Mesenchymal stem cell (in vitro differentiated cells and primary cell): ENCODE measurements at regions not wholly inside any gene's neighbourhood (a gene's known extent, or its start where the extent isn't known, plus 50 kb on each side); places are given as distances from the start of the nearest gene placed in this dataset.

Experiments
- DNase-seq: peaks from one replicate; pipeline ENCODE4 v3.0.0-alpha.2; 2013
- H2AFZ ChIP-seq: one replicate; pipeline ENCODE4 v1.6.1; 2013; ENCODE audit warnings: low read depth, mild to moderate bottlenecking, control low read depth, inconsistent platforms, low read length, moderate library complexity
- H2AK5ac ChIP-seq: 2 replicates; pipeline ENCODE4 v1.6.1; 2013; ENCODE audit warnings: low read length, moderate library complexity, mild to moderate bottlenecking, inconsistent platforms; ENCODE audit not compliant: severe bottlenecking
- H2BK120ac ChIP-seq: one replicate; pipeline ENCODE4 v1.6.1; 2013; ENCODE audit warnings: low read depth, mild to moderate bottlenecking, inconsistent platforms, low read length, moderate library complexity
- H2BK12ac ChIP-seq, 2 experiments: one replicate each; pipeline ENCODE4 v1.6.1; 2013; ENCODE audit warnings: inconsistent platforms in 2 of 2, low read length in 2 of 2, mild to moderate bottlenecking in 2 of 2, moderate library complexity in 2 of 2, control low read depth in 1 of 2
- H2BK15ac ChIP-seq: one replicate; pipeline ENCODE4 v1.6.1; 2013; ENCODE audit warnings: mild to moderate bottlenecking, low read depth, inconsistent platforms; ENCODE audit not compliant: poor library complexity, severe bottlenecking
- H2BK5ac ChIP-seq: 2 replicates; pipeline ENCODE4 v1.6.1; 2013; ENCODE audit warnings: low read depth, mild to moderate bottlenecking, low read length, control low read depth, inconsistent platforms; ENCODE audit not compliant: poor library complexity, severe bottlenecking
- H3K14ac ChIP-seq, 2 experiments: one replicate each; pipeline ENCODE4 v1.6.1; 2013; ENCODE audit warnings: inconsistent platforms in 2 of 2, low read length in 2 of 2, control low read depth in 1 of 2, mild to moderate bottlenecking in 1 of 2, moderate library complexity in 1 of 2
- H3K18ac ChIP-seq, 2 experiments: one replicate each; pipeline ENCODE4 v1.6.1; 2013; ENCODE audit warnings: inconsistent platforms in 2 of 2, low read length in 2 of 2, control low read depth in 1 of 2, low read depth in 1 of 2, mild to moderate bottlenecking in 1 of 2
- H3K23ac ChIP-seq, 2 experiments: one replicate each; pipeline ENCODE4 v1.6.1; 2013; ENCODE audit warnings: inconsistent platforms in 2 of 2, low read length in 2 of 2, mild to moderate bottlenecking in 2 of 2, moderate library complexity in 2 of 2, control low read depth in 1 of 2
- H3K27ac ChIP-seq: 2 replicates; pipeline ENCODE4 v1.5.1; 2013; ENCODE audit warnings: mild to moderate bottlenecking, moderate library complexity, low read length, control low read depth, inconsistent platforms; ENCODE audit not compliant: poor library complexity, severe bottlenecking
- H3K27me3 ChIP-seq, 2 experiments: 2 replicates each; pipeline versions ENCODE4 v1.6.1 to v1.7.0; 2013; ENCODE audit warnings: low read length in 2 of 2, mild to moderate bottlenecking in 2 of 2, moderate library complexity in 2 of 2, control low read depth in 1 of 2, inconsistent platforms in 1 of 2; ENCODE audit not compliant: control insufficient read depth in 1 of 2, insufficient read depth in 1 of 2
- H3K36me3 ChIP-seq, 2 experiments: 2 replicates each; pipeline versions ENCODE4 v1.6.1 to v1.7.0; 2013; ENCODE audit warnings: low read length in 2 of 2, control low read depth in 1 of 2, inconsistent platforms in 1 of 2, low read depth in 1 of 2, mild to moderate bottlenecking in 1 of 2; ENCODE audit not compliant: insufficient read depth in 2 of 2, control insufficient read depth in 1 of 2
- H3K4ac ChIP-seq, 2 experiments: one replicate each; pipeline ENCODE4 v1.6.1; 2013; ENCODE audit warnings: inconsistent platforms in 2 of 2, low read length in 2 of 2, mild to moderate bottlenecking in 2 of 2, moderate library complexity in 2 of 2, control low read depth in 1 of 2, low read depth in 1 of 2
- H3K4me1 ChIP-seq: 2 replicates; pipeline ENCODE4 v1.6.1; 2013; ENCODE audit warnings: low read depth, low read length, control low read depth; ENCODE audit not compliant: control insufficient read depth, insufficient read depth
- H3K4me2 ChIP-seq: 2 replicates; pipeline ENCODE4 v1.6.1; 2013; ENCODE audit warnings: low read length, mild to moderate bottlenecking, inconsistent platforms; ENCODE audit not compliant: poor library complexity, severe bottlenecking
- H3K4me3 ChIP-seq, 2 experiments: 2 replicates each; pipeline versions ENCODE4 v1.5.1 to v1.7.0; 2013; ENCODE audit warnings: low read length in 2 of 2, mild to moderate bottlenecking in 2 of 2, control low read depth in 1 of 2, low read depth in 1 of 2; ENCODE audit not compliant: insufficient read depth in 1 of 2
- H3K79me1 ChIP-seq: replicated peaks from 2 replicates; pipeline ENCODE4 v1.6.1; 2013; ENCODE audit warnings: mild to moderate bottlenecking, control low read depth, low read length, inconsistent platforms; ENCODE audit not compliant: poor library complexity, severe bottlenecking
- H3K9ac ChIP-seq: 2 replicates; pipeline ENCODE4 v1.7.0; 2013; ENCODE audit warnings: mild to moderate bottlenecking, low read length, moderate library complexity
- H3K9me3 ChIP-seq: 2 replicates; pipeline ENCODE4 v1.7.0; 2013; ENCODE audit warnings: mild to moderate bottlenecking, low read length; ENCODE audit not compliant: control insufficient read depth
- H4K8ac ChIP-seq: one replicate; pipeline ENCODE4 v1.6.1; 2013; ENCODE audit warnings: inconsistent platforms, mild to moderate bottlenecking, low read length, moderate library complexity
- H4K91ac ChIP-seq: one replicate; pipeline ENCODE4 v1.6.1; 2013; ENCODE audit warnings: mild to moderate bottlenecking, low read length, inconsistent platforms
- WGBS: methylation state at CpG from one replicate; pipeline ENCODE4 v1.1.7; 2013; ENCODE audit warnings: mixed read lengths; 5-methylcytosine and 5-hydroxymethylcytosine counted together

GRCh38 chr7:12884033-12884432, 196.6 kb downstream of the ARL4A start:
- H3K14ac ChIP-seq: no peak overlapping the region
- WGBS: 86% methylated on average over 1 of the region's 1 CpG
- H3K18ac ChIP-seq: no peak overlapping the region
- H2BK12ac ChIP-seq: no peak overlapping the region
- no peak overlapping the region for H3K27ac ChIP-seq
- H3K23ac ChIP-seq: no peak overlapping the region
- no peak overlapping the region for H4K91ac ChIP-seq
- no peaks in the 10 kb centered on the region for H3K79me1 ChIP-seq
- no peak overlapping the region for H2BK15ac ChIP-seq
- no peaks in the 10 kb centered on the region for H3K9me3 ChIP-seq
- no peak overlapping the region for H3K4me3 ChIP-seq
- no peak overlapping the region for H2BK5ac ChIP-seq
- no peak overlapping the region for H3K4me2 ChIP-seq
- DNase-seq: no peak
- H2BK120ac ChIP-seq: no peak overlapping the region
- H4K8ac ChIP-seq: no peak overlapping the region
- H3K9ac ChIP-seq: no peak overlapping the region
- H3K4ac ChIP-seq: no peak overlapping the region
- no peak overlapping the region for H2AFZ ChIP-seq
- no peak overlapping the region for H2AK5ac ChIP-seq
- no peaks in the 10 kb centered on the region for H3K36me3 ChIP-seq
- H3K27me3 ChIP-seq: no peaks in the 10 kb centered on the region
- H3K4me1 ChIP-seq: no peaks in the 10 kb centered on the region

DNA sequence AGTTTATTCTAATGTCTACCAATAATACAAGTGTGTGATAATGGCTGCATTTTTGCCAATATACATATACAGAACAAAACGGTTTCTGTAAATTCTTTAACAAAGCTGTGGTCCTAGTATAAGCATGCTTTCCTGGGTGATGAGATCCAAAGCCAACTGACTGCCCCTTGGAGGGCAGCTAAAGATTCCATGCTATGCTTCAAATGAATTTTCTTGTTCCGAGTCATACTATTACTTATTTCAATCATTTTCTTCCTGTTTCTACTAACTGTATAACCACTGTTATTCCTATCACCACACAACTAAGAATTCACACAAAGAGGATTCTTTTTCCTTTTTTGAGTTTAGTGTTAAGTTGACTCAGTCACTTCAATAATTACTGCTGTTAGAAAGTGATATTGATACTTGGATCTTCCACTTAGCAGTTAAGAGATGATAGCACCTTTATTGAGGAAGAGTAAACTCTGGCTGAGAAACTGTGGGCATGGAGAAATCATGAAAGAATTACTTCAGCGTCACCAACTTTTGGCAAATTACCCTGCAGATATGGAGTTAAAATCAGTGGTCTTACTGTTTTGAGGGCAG, 197.5 kb downstream of the ARL4A start:
- no peaks in the 10 kb centered on the region for H3K9me3 ChIP-seq
- H3K18ac ChIP-seq: no peak overlapping the region
- H2AK5ac ChIP-seq: no peak overlapping the region
- no peak overlapping the region for H3K9ac ChIP-seq
- H2BK12ac ChIP-seq: no peak overlapping the region
- no peak overlapping the region for H2BK120ac ChIP-seq
- H3K27ac ChIP-seq: peak overlapping the region; percentile 7
- H2AFZ ChIP-seq: no peak overlapping the region
- H3K27me3 ChIP-seq: no peaks in the 10 kb centered on the region
- H2BK15ac ChIP-seq: no peak overlapping the region
- peak; percentile 1 for DNase-seq
- WGBS: 46% methylated on average over 3 of the region's 3 CpGs
- H3K36me3 ChIP-seq: no peaks in the 10 kb centered on the region
- no peak overlapping the region for H3K23ac ChIP-seq
- H4K91ac ChIP-seq: no peak overlapping the region
- H3K79me1 ChIP-seq: no peaks in the 10 kb centered on the region
- no peak overlapping the region for H3K4ac ChIP-seq
- no peak overlapping the region for H4K8ac ChIP-seq
- no peak overlapping the region for H3K14ac ChIP-seq
- no peak overlapping the region for H2BK5ac ChIP-seq
- H3K4me1 ChIP-seq: no peaks in the 10 kb centered on the region
- no peak overlapping the region for H3K4me2 ChIP-seq
- no peak overlapping the region for H3K4me3 ChIP-seq

- Histone ChIP-seq H3K79me1 (no peaks in the 10 kb centered on the region), H3K36me3 (no peaks in the 10 kb centered on the region), H3K4me1 (no peaks in the 10 kb centered on the region), H2BK15ac (no peak overlapping the region), H2BK5ac (no peak overlapping the region), H3K14ac (no peak overlapping the region), H2BK12ac (no peak overlapping the region), H3K9ac (peak overlapping the region; percentile 29), H3K4me3 (no peak overlapping the region), H4K91ac (no peak overlapping the region), H2AK5ac (no peak overlapping the region), H3K27ac (no peak overlapping the region), H3K4me2 (no peak overlapping the region), H3K23ac (no peak overlapping the region), H2BK120ac (no peak overlapping the region), H3K27me3 (no peaks in the 10 kb centered on the region), H3K18ac (no peak overlapping the region), H3K4ac (no peak overlapping the region), H3K9me3 (no peaks in the 10 kb centered on the region), H4K8ac (no peak overlapping the region), H2AFZ (no peak overlapping the region)
- peak; percentile 45 for DNase-seq
- 63% methylated on average over 1 of the region's 2 CpGs for WGBS
Measured at GRCh38 chr7:12888717-12889116, 201.3 kb downstream of the ARL4A start.

- Histone ChIP-seq H4K8ac (no peak overlapping the region), H3K79me1 (no peaks in the 10 kb centered on the region), H3K23ac (no peak overlapping the region), H2AFZ (no peak overlapping the region), H3K4ac (no peak overlapping the region), H2BK120ac (no peak overlapping the region), H3K27ac (no peak overlapping the region), H3K4me3 (no peak overlapping the region), H2BK12ac (no peak overlapping the region), H2AK5ac (no peak overlapping the region), H3K18ac (peak overlapping the region in 1 of 2 experiments; percentile 21), H3K4me1 (no peaks in the 10 kb centered on the region), H2BK5ac (no peak overlapping the region), H3K4me2 (no peak overlapping the region), H4K91ac (no peak overlapping the region), H3K9me3 (no peaks in the 10 kb centered on the region), H3K9ac (peak overlapping the region; percentile 29), H3K14ac (no peak overlapping the region), H2BK15ac (no peak overlapping the region), H3K27me3 (no peaks in the 10 kb centered on the region), H3K36me3 (no peaks in the 10 kb centered on the region)
- peak; percentile 6 for DNase-seq
- WGBS: 90% methylated on average over 4 of the region's 4 CpGs
Measured at GRCh38 chr7:12889391-12889790, 202.0 kb downstream of the ARL4A start.
